ENCODE measurements at regions not wholly inside any gene's neighbourhood (a gene's known extent, or its start where the extent isn't known, plus 50 kb on each side); places are given as distances from the start of the nearest gene placed in this dataset.

GRCh38 chr1:239803781-239804180 lies 287.9 kb upstream of the FMN2 start:
- H3K4me3 ChIP-seq (ENCODE audit: insufficient read depth, low read length) = no peak overlapping the region
- no peaks in the 10 kb centered on the region for H3K79me2 ChIP-seq (ENCODE audit: insufficient read depth, low read length)
- no peak overlapping the region for H2AFZ ChIP-seq (ENCODE audit: low read length)
- DNase-seq (ENCODE audit: insufficient read length, low spot score, missing footprints) = no peak
- H3K4me1 ChIP-seq (ENCODE audit: insufficient read depth, low read length) = no peaks in the 10 kb centered on the region
- no peaks in the 10 kb centered on the region for H3K9me3 ChIP-seq (ENCODE audit: low read depth, low read length)
- no peaks in the 10 kb centered on the region for H3K27me3 ChIP-seq (ENCODE audit: insufficient read depth, low read length)
- H3K4me2 ChIP-seq (ENCODE audit: insufficient read depth, low read length) = no peak overlapping the region
- H4K20me1 ChIP-seq (ENCODE audit: insufficient read depth, low read length) = no peaks in the 10 kb centered on the region
- TF ChIP-seq CTCF (IDR thresholded peaks at IDR 0.05; ENCODE audit: extremely low read depth, low read depth, low read length) = no peak
- H3K36me3 ChIP-seq (ENCODE audit: insufficient read depth, low read length) = no peaks in the 10 kb centered on the region
- H3K27ac ChIP-seq (ENCODE audit: low read depth, low read length) = no peak overlapping the region

- no peaks in the 10 kb centered on the region for H3K36me3 ChIP-seq (ENCODE audit: insufficient read depth, low read length)
- H3K4me1 ChIP-seq (ENCODE audit: insufficient read depth, low read length) = no peaks in the 10 kb centered on the region
- no peak overlapping the region for H3K27ac ChIP-seq (ENCODE audit: low read depth, low read length)
- H3K4me3 ChIP-seq (ENCODE audit: insufficient read depth, low read length) = no peak overlapping the region
- H3K27me3 ChIP-seq (ENCODE audit: insufficient read depth, low read length) = no peaks in the 10 kb centered on the region
- H3K4me2 ChIP-seq (ENCODE audit: insufficient read depth, low read length) = no peak overlapping the region
- no peaks in the 10 kb centered on the region for H3K79me2 ChIP-seq (ENCODE audit: insufficient read depth, low read length)
- no peak for DNase-seq (ENCODE audit: insufficient read length, low spot score, missing footprints)
- no peak overlapping the region for H2AFZ ChIP-seq (ENCODE audit: low read length)
- no peak for TF ChIP-seq CTCF (IDR thresholded peaks at IDR 0.05; ENCODE audit: extremely low read depth, low read depth, low read length)
- no peaks in the 10 kb centered on the region for H4K20me1 ChIP-seq (ENCODE audit: insufficient read depth, low read length)
- no peaks in the 10 kb centered on the region for H3K9me3 ChIP-seq (ENCODE audit: low read depth, low read length)
Observed at GRCh38 chr1:239804266-239804665, 287.4 kb upstream of the FMN2 start.

GRCh38 chr1:239805042-239805441 lies 286.6 kb upstream of the FMN2 start:
- H3K4me1 ChIP-seq (ENCODE audit: insufficient read depth, low read length) = no peaks in the 10 kb centered on the region
- H3K4me3 ChIP-seq (ENCODE audit: insufficient read depth, low read length) = no peak overlapping the region
- DNase-seq (ENCODE audit: insufficient read length, low spot score, missing footprints) = no peak
- no peaks in the 10 kb centered on the region for H3K79me2 ChIP-seq (ENCODE audit: insufficient read depth, low read length)
- H3K27me3 ChIP-seq (ENCODE audit: insufficient read depth, low read length) = no peaks in the 10 kb centered on the region
- H3K36me3 ChIP-seq (ENCODE audit: insufficient read depth, low read length) = no peaks in the 10 kb centered on the region
- no peak overlapping the region for H3K4me2 ChIP-seq (ENCODE audit: insufficient read depth, low read length)
- no peak overlapping the region for H2AFZ ChIP-seq (ENCODE audit: low read length)
- H4K20me1 ChIP-seq (ENCODE audit: insufficient read depth, low read length) = no peaks in the 10 kb centered on the region
- H3K9me3 ChIP-seq (ENCODE audit: low read depth, low read length) = no peaks in the 10 kb centered on the region
- no peak overlapping the region for H3K27ac ChIP-seq (ENCODE audit: low read depth, low read length)
- no peak for TF ChIP-seq CTCF (IDR thresholded peaks at IDR 0.05; ENCODE audit: extremely low read depth, low read depth, low read length)

- Histone ChIP-seq H4K20me1 (ENCODE audit: insufficient read depth, low read length) (no peaks in the 10 kb centered on the region), H3K4me2 (ENCODE audit: insufficient read depth, low read length) (no peak overlapping the region), H3K4me3 (ENCODE audit: insufficient read depth, low read length) (no peak overlapping the region), H3K79me2 (ENCODE audit: insufficient read depth, low read length) (no peaks in the 10 kb centered on the region), H3K27ac (ENCODE audit: low read depth, low read length) (no peak overlapping the region), H3K36me3 (ENCODE audit: insufficient read depth, low read length) (no peaks in the 10 kb centered on the region), H2AFZ (ENCODE audit: low read length) (no peak overlapping the region), H3K27me3 (ENCODE audit: insufficient read depth, low read length) (no peaks in the 10 kb centered on the region), H3K4me1 (ENCODE audit: insufficient read depth, low read length) (no peaks in the 10 kb centered on the region), H3K9me3 (ENCODE audit: low read depth, low read length) (no peaks in the 10 kb centered on the region)
- DNase-seq (ENCODE audit: insufficient read length, low spot score, missing footprints) = no peak
- no peak for TF ChIP-seq CTCF (IDR thresholded peaks at IDR 0.05; ENCODE audit: extremely low read depth, low read depth, low read length)
Observed at GRCh38 chr1:239805851-239806772, 285.6 kb upstream of the FMN2 start.

Measured in osteoblast (primary cell).